ENCODE measurements at regions not wholly inside any gene's neighbourhood (a gene's known extent, or its start where the extent isn't known, plus 50 kb on each side); places are given as distances from the start of the nearest gene placed in this dataset.
"Not testable (repeated sequence)": the region's sequence is repeated elsewhere in the genome, so short reads cannot be mapped to it uniquely, and the experiment has no call there.

DNA sequence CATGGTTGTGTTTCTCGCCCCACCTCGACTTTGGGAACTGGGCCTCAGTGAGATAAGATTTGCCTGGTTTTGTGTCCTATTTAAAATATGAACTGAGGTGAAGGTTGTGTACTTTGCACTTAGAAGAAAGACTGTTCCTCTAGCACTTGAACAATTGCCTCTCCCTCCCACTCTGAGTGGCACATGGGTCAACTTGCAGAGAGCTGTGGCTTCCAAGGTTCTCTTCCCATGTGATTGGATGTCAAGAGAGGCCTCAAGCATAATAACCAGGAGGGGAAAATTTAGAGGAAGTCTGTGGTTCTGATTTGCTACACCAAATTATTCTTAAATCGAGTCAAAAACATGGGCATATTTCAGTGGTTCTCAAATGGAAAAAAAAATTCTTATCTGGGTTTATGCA lies 329.2 kb downstream of the HS3ST3B1 start:
- no peak for DNase-seq (ENCODE audit: low read depth in 3 of 3)

DNA sequence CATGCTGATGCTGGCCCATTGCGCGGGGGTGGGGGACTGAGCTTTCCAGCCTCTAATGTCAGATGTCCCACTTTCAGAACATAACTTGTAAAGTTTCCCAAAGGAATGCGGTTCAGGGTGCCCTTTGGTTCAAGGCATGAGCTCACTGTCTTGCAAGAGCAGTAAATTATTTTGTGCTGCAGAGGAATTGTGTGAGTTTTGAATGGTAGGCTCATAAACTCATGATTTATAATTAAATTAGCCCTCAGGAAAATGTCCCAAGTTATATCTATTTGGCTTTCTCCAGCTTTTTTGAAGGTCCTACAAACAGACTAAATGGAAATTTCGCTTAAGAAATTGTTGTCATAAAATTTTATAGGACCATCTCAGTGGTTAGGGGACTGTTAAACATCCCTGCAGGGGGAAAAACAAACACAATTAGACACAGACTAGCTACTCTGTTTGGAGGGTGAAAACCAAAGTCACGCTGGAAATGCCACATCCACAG lies 321.8 kb downstream of the HS3ST3B1 start:
- DNase-seq (ENCODE audit: low read depth in 3 of 3): no peak

- no peak for DNase-seq (ENCODE audit: low read depth in 3 of 3)
Observed at GRCh38 chr17:14621826-14622614, 321.1 kb downstream of the HS3ST3B1 start.

GRCh38 chr17:14619821-14620220 lies 318.9 kb downstream of the HS3ST3B1 start:
- no peak for DNase-seq (ENCODE audit: low read depth in 3 of 3)

DNA sequence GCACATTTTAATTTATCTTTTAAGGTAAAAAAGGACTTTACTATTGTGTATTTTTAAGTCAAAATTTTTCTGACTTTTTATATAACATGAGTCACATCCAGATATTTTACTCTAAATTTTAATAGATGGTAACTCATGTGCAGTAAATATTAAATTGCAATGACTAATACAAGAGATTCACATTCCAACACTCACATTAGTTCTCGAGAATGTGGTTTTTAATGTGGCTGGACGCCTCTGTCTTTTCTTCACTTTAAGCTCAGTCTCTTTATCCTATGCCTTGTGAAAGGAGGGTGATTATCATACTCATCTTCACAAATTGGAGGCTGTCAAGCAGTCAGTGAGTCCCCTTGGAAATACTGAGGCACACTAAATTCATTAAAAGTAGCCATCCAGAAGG lies 315.6 kb downstream of the HS3ST3B1 start:
- no peak for DNase-seq (ENCODE audit: low read depth in 3 of 3)

GRCh38 chr17:14605267-14605599 lies 304.4 kb downstream of the HS3ST3B1 start:
- no peak for DNase-seq (ENCODE audit: low read depth in 3 of 3)

GRCh38 chr17:14604591-14605266 lies 303.8 kb downstream of the HS3ST3B1 start:
- DNase-seq (ENCODE audit: low read depth in 3 of 3): no peak

- DNase-seq (ENCODE audit: low read depth in 3 of 3): no peak
Observed at GRCh38 chr17:14596224-14596623, 295.3 kb downstream of the HS3ST3B1 start.

DNA sequence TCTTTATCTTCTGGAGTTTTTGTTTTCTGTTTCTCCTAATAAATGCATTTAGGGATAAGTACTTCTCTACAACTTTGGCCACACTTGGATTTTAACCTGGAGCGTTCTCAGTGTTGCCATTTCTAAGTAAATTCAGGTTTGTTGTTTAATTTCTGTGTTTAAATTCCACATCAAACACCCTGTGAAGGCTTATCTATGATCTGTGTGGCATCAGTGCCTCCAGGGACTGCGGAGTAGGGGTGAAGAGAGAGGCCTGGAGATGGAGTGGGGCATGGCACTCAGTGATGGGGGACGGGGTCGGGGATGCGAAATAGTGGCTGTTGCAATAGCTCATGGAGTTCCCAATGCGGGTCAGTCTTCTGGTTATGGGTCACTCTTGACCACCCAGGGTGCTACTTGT lies 294.8 kb downstream of the HS3ST3B1 start:
- DNase-seq (ENCODE audit: low read depth in 3 of 3): no peak

DNA sequence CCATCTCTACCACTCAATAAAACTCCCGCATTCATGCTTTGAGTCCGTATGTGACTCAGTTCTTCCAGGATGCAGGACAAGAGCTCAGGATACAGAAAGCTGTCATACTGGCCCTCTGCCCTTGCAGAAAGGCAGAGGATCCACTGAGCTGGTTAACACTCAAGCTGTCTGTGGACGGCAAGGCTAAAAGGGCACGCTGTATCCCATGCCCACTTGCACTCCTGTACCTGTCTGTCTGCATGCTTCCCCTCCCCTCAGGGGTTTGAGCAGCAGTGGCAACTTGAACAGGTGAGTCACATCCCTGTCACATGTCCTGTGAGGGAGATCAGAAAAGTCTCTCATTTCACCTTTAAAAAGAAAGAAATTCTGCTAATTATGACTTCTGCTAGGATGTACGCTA lies 293.8 kb downstream of the HS3ST3B1 start:
- DNase-seq (ENCODE audit: low read depth in 3 of 3): no peak

- DNase-seq (ENCODE audit: low read depth in 3 of 3): no peak
Observed at GRCh38 chr17:14593956-14594355, 293.1 kb downstream of the HS3ST3B1 start.

GRCh38 chr17:14590459-14591250 lies 289.8 kb downstream of the HS3ST3B1 start:
- no peak for DNase-seq (ENCODE audit: low read depth in 3 of 3)

DNA sequence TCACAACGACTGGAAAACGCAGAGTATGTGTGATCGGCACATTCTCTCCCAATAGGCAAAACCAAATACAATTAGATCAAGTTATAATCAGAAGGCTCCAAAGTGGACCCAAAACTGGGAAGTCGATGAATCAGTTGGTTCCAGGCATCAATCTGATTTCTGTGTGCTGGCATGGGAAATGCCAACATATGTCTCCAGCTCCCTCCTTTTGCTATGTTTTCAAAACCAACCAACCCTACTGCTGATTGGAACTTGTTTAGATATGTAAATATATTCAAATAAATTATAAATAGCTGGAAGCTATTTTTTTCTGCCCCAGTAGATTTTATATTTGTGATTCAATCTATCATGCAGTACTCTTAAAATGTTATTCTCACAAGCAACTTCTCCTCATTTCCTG lies 284.2 kb downstream of the HS3ST3B1 start:
- no peak for DNase-seq (ENCODE audit: low read depth in 3 of 3)

- DNase-seq (ENCODE audit: low read depth in 3 of 3): no peak
Observed at GRCh38 chr17:14582996-14583395, 282.1 kb downstream of the HS3ST3B1 start.

DNA sequence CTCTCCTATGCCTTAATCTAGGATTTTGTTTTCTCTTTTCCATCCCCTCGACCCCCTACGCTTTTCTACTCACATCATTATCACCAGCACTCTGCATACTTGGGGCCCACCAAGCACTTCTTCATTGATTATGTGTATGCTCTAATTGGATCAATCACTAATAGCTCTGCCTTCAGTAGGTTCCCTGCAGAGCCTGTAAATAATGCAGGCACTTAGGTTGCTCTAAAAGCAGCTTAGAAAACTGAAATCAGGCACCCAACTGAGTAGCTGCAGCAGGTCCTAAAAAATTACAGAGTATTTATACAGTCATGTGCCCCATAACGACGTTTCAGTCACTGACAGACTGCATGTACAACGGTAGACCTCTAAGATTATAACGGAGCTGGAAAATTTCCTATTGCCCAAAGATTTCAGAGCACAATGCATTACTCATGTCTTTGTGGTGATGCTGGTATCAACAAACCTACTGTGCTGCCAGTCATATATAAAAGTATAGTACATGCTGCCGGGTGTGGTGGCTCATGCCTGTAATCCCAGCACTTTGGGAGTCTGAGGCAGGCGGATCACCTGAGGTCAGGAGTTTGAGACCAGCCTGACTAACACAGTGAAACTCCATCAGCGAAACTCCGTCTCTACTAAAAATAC lies 280.4 kb downstream of the HS3ST3B1 start:
- no peak for DNase-seq (ENCODE audit: low read depth in 3 of 3)

GRCh38 chr17:14580499-14580898 lies 279.6 kb downstream of the HS3ST3B1 start:
- DNase-seq (ENCODE audit: low read depth in 3 of 3): no peak

DNA sequence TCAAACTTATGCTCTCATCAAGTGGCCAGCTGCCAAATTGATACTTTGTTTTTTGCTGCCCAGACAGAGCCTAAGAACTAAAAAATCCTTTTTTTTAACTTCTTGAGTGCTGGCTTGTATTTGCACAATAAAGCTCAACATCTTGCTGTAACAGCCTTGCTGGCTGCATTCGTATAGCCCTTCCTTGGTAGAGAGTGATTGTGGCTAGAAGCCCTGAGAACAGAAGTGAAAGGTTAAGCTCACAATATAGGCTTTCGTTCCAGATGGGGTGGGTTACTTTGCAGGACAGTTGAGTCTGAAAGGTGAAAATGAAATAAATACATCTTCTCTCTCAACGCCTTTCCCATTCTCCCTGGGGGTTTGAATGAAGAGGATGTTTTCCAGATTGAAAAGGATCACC lies 278.8 kb downstream of the HS3ST3B1 start:
- no peak for DNase-seq (ENCODE audit: low read depth in 3 of 3)

DNA sequence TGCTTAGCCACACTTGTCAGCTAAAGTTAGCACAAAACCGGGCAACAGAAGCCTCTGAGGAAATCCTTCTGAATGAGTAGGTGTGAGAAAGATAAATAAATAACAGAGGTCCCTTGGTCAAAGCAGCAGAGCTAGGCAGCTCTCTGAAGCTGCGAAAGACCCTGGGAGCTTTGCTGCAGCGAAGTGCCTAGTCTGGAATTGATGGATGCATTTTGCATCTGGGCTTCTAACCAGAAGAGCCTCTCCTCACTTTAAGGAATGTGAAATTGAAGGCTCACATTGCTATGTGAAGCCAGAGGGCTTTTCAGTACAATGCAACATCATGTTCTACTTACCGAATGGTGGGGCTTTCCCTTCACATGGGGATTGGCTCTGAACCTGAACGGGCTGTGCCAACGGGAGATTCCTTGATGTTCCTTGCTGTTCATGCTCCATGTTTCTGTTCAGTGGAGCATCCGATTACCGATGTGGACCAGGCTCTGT lies 274.6 kb downstream of the HS3ST3B1 start:
- no peak for DNase-seq (ENCODE audit: low read depth in 3 of 3)

GRCh38 chr17:14560325-14560724 lies 259.4 kb downstream of the HS3ST3B1 start:
- not testable (repeated sequence) for DNase-seq (ENCODE audit: low read depth in 3 of 3)

DNA sequence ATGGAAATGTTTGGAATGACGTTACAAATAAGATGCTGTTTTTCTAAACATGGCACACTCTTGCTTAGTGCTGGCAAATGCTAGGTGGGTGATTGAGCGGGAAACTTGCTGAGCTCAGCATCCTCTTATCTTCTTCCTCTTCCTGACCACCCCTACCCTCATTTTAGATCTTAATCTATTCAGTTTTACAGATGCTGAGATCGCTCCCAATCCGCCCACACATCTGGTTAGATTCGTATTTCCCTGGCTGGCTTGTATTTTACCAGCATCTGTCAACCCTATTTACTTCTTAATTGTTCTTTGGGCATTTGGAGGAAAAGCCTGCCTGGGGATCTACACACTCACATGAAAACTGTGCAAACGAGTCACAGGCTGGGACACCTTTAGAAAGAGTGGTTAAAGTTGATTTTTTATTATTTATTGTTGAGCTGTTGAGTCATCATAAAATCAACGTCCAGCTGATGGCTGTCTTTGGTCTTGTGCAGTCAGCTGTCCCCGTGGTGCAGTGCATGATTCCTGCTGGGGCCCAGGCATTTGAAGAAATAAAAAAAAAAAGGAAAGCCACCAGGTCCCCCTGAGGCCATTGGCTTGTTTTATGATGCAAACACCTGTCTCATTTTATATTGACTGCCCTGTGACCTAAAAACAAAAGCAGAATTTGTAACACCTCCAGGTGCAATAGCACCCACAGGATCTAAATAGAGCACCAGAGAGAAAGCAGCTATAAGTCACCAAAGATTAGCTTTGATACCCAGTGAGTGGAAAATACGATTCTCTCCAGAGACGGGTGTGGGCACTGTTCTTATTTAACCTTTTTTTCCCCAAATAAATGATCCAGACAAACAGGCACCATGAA lies 258.6 kb downstream of the HS3ST3B1 start:
- no peak for DNase-seq (ENCODE audit: low read depth in 3 of 3)

DNA sequence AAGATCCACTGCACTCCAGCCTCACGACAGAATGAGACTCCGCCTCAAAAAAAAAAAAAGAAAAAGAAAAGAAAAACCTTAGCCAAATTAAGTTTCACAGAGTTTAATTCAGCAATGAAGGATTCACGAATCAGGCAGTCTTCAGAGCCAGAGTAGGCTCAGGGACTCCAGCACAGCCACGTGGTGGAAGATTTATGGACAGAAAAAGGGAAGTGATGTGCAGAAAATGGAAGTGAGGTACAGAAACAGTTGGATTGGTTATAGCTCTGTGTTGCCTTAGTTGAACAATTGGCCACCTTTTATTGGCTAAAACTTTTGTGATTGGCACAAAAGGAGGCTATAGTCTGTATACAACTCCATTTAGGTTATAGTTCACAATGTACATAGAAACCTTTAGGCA lies 256.6 kb downstream of the HS3ST3B1 start:
- DNase-seq (ENCODE audit: low read depth in 3 of 3): no peak
